ENCODE measurements at regions not wholly inside any gene's neighbourhood (a gene's known extent, or its start where the extent isn't known, plus 50 kb on each side); places are given as distances from the start of the nearest gene placed in this dataset.

DNA sequence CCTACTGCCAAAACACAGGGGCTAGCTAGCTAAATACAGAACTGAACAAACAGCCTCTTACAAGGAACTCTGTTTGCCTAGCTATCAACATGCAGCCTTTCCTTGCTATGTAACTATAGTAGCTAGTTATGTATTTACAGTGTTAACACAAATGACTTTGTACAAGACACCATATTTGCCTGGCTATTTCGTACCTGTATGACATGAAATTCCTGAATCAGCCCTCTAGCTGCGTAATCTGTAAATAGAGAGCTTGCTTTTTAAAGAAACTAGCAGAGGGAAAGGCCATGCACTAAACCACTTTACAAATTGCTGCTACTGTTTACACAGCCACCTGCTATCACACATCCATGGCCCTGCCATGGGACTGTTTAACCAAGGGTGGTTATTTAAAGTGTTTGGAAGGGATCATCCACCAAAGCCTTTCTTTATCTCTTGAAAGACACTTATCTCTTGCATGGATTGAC lies 248.7 kb downstream of the TFCP2L1 start (continued):
- TF ChIP-seq, protein P1, sequence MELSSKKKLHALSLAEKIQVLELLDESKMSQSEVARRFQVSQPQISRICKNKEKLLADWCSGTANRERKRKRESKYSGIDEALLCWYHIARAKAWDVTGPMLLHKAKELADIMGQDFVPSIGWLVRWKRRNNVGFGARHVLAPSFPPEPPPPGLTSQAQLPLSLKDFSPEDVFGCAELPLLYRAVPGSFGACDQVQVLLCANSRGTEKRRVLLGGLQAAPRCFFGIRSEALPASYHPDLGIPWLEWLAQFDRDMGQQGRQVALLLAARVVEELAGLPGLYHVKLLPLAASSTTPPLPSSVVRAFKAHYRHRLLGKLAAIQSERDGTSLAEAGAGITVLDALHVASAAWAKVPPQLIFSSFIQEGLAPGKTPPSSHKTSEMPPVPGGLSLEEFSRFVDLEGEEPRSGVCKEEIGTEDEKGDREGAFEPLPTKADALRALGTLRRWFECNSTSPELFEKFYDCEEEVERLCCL (CRISPR knock-in tag; IDR thresholded peaks at IDR 0.05; ENCODE audit: borderline replicate concordance) = no peak
- TF ChIP-seq GFI1 (CRISPR knock-in tag; IDR thresholded peaks at IDR 0.05; ENCODE audit: borderline replicate concordance) (peak; percentile 21), ZNF703 (CRISPR knock-in tag; IDR thresholded peaks at IDR 0.05; ENCODE audit: borderline replicate concordance) (0 out of 2 replicates have a peak, but pooled peaks have one; percentile 60), ZNF841 (CRISPR knock-in tag; IDR thresholded peaks at IDR 0.05; ENCODE audit: borderline replicate concordance) (no peak), FOXA3 (CRISPR knock-in tag; IDR thresholded peaks at IDR 0.05) (0 out of 2 replicates have a peak, but pooled peaks have one; percentile 21), ZNF614 (CRISPR knock-in tag; IDR thresholded peaks at IDR 0.05; ENCODE audit: borderline replicate concordance) (no peak), ISL2 (CRISPR knock-in tag; IDR thresholded peaks at IDR 0.05) (peak; percentile 48; the same call in 1 of the 2 replicates), SOX6 (IDR thresholded peaks at IDR 0.05) (no peak), SOX6 (CRISPR knock-in tag; IDR thresholded peaks at IDR 0.05) (peak; percentile 64), SNAI1 (CRISPR knock-in tag; IDR thresholded peaks at IDR 0.05; ENCODE audit: borderline replicate concordance) (0 out of 2 replicates have a peak, but pooled peaks have one; percentile 25), HHEX (CRISPR knock-in tag; IDR thresholded peaks at IDR 0.05) (peak; percentile 88), NR2F2 (IDR thresholded peaks at IDR 0.05; ENCODE audit: borderline replicate concordance, low read depth) (peak; percentile 55; the same call in 1 of the 2 replicates), SUZ12 (IDR thresholded peaks at IDR 0.05; ENCODE audit: low read depth, low read length) (no peak), NCOA2 (CRISPR knock-in tag; IDR thresholded peaks at IDR 0.05) (no peak), SKI (IDR thresholded peaks at IDR 0.05; ENCODE audit: partially characterized antibody) (no peak), ONECUT2 (CRISPR knock-in tag; IDR thresholded peaks at IDR 0.05) (0 out of 2 replicates have a peak, but pooled peaks have one; percentile 23)
- TF ChIP-seq, protein P2, sequence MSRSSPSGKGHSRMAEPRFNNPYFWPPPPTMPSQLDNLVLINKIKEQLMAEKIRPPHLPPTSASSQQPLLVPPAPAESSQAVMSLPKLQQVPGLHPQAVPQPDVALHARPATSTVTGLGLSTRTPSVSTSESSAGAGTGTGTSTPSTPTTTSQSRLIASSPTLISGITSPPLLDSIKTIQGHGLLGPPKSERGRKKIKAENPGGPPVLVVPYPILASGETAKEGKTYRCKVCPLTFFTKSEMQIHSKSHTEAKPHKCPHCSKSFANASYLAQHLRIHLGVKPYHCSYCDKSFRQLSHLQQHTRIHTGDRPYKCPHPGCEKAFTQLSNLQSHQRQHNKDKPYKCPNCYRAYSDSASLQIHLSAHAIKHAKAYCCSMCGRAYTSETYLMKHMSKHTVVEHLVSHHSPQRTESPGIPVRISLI (CRISPR knock-in tag; IDR thresholded peaks at IDR 0.05; ENCODE audit: borderline replicate concordance) = peak; percentile 48; the same call in 1 of the 2 replicates
- TF ChIP-seq, protein P3, sequence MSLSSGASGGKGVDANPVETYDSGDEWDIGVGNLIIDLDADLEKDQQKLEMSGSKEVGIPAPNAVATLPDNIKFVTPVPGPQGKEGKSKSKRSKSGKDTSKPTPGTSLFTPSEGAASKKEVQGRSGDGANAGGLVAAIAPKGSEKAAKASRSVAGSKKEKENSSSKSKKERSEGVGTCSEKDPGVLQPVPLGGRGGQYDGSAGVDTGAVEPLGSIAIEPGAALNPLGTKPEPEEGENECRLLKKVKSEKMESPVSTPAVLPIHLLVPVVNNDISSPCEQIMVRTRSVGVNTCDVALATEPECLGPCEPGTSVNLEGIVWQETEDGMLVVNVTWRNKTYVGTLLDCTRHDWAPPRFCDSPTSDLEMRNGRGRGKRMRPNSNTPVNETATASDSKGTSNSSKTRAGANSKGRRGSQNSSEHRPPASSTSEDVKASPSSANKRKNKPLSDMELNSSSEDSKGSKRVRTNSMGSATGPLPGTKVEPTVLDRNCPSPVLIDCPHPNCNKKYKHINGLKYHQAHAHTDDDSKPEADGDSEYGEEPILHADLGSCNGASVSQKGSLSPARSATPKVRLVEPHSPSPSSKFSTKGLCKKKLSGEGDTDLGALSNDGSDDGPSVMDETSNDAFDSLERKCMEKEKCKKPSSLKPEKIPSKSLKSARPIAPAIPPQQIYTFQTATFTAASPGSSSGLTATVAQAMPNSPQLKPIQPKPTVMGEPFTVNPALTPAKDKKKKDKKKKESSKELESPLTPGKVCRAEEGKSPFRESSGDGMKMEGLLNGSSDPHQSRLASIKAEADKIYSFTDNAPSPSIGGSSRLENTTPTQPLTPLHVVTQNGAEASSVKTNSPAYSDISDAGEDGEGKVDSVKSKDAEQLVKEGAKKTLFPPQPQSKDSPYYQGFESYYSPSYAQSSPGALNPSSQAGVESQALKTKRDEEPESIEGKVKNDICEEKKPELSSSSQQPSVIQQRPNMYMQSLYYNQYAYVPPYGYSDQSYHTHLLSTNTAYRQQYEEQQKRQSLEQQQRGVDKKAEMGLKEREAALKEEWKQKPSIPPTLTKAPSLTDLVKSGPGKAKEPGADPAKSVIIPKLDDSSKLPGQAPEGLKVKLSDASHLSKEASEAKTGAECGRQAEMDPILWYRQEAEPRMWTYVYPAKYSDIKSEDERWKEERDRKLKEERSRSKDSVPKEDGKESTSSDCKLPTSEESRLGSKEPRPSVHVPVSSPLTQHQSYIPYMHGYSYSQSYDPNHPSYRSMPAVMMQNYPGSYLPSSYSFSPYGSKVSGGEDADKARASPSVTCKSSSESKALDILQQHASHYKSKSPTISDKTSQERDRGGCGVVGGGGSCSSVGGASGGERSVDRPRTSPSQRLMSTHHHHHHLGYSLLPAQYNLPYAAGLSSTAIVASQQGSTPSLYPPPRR (CRISPR knock-in tag; IDR thresholded peaks at IDR 0.05; ENCODE audit: borderline replicate concordance) = peak; percentile 93
- TF ChIP-seq, protein P4, sequence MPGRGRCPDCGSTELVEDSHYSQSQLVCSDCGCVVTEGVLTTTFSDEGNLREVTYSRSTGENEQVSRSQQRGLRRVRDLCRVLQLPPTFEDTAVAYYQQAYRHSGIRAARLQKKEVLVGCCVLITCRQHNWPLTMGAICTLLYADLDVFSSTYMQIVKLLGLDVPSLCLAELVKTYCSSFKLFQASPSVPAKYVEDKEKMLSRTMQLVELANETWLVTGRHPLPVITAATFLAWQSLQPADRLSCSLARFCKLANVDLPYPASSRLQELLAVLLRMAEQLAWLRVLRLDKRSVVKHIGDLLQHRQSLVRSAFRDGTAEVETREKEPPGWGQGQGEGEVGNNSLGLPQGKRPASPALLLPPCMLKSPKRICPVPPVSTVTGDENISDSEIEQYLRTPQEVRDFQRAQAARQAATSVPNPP (CRISPR knock-in tag; IDR thresholded peaks at IDR 0.05) = 0 out of 2 replicates have a peak, but pooled peaks have one; percentile 35

Measured in HepG2 (cell line).